Nephron progenitor cell (in vitro differentiated cells): ENCODE measurements at regions not wholly inside any gene's neighbourhood (a gene's known extent, or its start where the extent isn't known, plus 50 kb on each side); places are given as distances from the start of the nearest gene placed in this dataset.
"Not testable (repeated sequence)": the region's sequence is repeated elsewhere in the genome, so short reads cannot be mapped to it uniquely, and the experiment has no call there.

ENCODE experiments used
- DNase-seq: peaks from one replicate; pipeline ENCODE4 v3.0.0; 2021
- H3K27ac Mint-ChIP-seq: 2 replicates; pipeline ENCODE4 v1.8.0; 2021; ENCODE audit warnings: mild to moderate bottlenecking, moderate library complexity, mixed read lengths
- H3K27me3 Mint-ChIP-seq: 2 replicates; pipeline ENCODE4 v1.8.0; 2021; ENCODE audit warnings: mild to moderate bottlenecking, low read depth, mixed read lengths; ENCODE audit not compliant: poor library complexity
- H3K36me3 Mint-ChIP-seq: 2 replicates; pipeline ENCODE4 v1.8.0; 2021; ENCODE audit warnings: low read depth, mixed read lengths
- H3K4me1 Mint-ChIP-seq: 2 replicates; pipeline ENCODE4 v1.8.0; 2021; ENCODE audit warnings: mixed read lengths
- H3K4me3 Mint-ChIP-seq: 2 replicates; pipeline ENCODE4 v1.8.0; 2021; ENCODE audit warnings: mild to moderate bottlenecking, moderate library complexity, mixed read lengths
- H3K9me3 Mint-ChIP-seq: 2 replicates; pipeline ENCODE4 v1.8.0; 2021; ENCODE audit warnings: mild to moderate bottlenecking, moderate library complexity, mixed read lengths
- TF ChIP-seq, protein P1 (sequence below): fragments of 200-600 bp; sonication (generic); IDR thresholded peaks from 2 replicates; pipeline ENCODE4 v1.5.0; 2021; ENCODE audit warnings: antibody characterized with exemption

DNA sequence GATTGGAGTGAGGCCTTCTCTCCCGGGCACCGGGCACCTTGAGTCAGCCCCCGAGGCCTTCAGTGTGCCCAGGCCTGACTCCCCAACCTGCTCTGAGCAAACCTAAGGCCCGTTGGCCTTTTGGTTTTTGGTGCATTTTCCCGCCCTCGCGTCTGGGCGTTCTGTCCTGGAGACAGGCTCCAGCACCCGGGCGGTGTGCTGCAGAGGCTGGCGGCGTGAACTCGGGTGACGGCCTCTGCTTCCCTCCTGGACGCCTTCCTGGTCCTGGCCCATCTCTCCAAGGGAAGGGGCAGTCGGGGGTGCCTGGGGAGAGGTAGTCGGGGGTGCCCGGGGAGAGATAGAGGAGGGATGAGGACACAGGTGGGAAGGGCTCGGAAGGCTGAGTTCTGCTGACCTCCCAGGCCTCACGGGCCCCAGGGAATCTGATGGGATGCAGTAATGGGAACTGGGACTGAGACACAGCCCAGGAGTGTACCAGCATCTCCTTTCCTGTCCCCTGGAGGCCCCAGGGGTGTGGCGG lies 1326.4 kb downstream of the BRD1 start:
- Mint-ChIP-seq H3K4me1 (peaks cover 35% of the 10 kb centered on the region), H3K4me3 (no peak overlapping the region), H3K27me3 (no peaks in the 10 kb centered on the region), H3K36me3 (no peaks in the 10 kb centered on the region), H3K9me3 (no peaks in the 10 kb centered on the region), H3K27ac (no peak overlapping the region)
- DNase-seq: no peak
- TF ChIP-seq, protein P1, sequence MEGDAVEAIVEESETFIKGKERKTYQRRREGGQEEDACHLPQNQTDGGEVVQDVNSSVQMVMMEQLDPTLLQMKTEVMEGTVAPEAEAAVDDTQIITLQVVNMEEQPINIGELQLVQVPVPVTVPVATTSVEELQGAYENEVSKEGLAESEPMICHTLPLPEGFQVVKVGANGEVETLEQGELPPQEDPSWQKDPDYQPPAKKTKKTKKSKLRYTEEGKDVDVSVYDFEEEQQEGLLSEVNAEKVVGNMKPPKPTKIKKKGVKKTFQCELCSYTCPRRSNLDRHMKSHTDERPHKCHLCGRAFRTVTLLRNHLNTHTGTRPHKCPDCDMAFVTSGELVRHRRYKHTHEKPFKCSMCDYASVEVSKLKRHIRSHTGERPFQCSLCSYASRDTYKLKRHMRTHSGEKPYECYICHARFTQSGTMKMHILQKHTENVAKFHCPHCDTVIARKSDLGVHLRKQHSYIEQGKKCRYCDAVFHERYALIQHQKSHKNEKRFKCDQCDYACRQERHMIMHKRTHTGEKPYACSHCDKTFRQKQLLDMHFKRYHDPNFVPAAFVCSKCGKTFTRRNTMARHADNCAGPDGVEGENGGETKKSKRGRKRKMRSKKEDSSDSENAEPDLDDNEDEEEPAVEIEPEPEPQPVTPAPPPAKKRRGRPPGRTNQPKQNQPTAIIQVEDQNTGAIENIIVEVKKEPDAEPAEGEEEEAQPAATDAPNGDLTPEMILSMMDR: no peak

DNA sequence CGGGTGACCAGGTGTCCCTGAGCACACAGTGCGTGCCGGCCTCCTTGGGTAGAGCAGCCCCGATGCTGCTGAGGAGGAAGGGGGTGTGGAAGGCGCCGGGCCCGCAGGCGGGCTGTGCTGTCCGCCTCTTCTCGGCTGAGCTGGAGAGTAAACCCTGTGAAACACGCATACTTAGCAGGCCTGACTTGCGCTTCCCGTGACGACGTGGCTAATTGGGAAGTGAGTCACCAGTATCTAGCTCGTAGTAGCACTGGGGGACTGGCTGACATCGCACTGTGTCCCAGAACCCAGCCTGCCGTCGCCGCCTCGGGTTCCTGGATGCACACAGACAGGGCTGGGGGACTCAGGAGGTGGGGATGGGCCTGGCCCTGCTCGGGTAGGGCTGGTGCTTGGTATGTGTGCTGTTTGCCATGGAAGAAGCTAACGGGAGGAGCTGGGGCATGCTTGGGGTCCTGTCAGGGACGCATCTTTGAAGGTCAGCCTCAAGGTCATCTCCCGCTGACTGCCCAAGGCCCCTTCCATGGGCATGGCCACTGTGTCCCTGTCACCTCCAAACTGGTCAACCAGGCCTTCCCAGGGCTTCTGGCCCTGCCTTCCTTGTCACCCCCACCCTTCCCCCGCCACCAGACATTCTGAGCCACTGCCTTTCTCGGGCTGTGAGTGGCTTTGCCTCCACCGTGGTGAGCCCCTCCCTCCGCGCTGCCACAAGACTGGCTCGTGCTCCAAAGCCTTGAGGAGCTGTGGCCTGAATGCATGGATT lies 1327.0 kb downstream of the BRD1 start:
- TF ChIP-seq, protein P1: no peak
- H3K27ac Mint-ChIP-seq: no peak overlapping the region
- H3K36me3 Mint-ChIP-seq: no peaks in the 10 kb centered on the region
- peaks cover 42% of the 10 kb centered on the region for H3K4me1 Mint-ChIP-seq
- H3K27me3 Mint-ChIP-seq: peaks cover 2% of the 10 kb centered on the region
- H3K4me3 Mint-ChIP-seq: no peak overlapping the region
- H3K9me3 Mint-ChIP-seq: no peaks in the 10 kb centered on the region
- DNase-seq: no peak

DNA sequence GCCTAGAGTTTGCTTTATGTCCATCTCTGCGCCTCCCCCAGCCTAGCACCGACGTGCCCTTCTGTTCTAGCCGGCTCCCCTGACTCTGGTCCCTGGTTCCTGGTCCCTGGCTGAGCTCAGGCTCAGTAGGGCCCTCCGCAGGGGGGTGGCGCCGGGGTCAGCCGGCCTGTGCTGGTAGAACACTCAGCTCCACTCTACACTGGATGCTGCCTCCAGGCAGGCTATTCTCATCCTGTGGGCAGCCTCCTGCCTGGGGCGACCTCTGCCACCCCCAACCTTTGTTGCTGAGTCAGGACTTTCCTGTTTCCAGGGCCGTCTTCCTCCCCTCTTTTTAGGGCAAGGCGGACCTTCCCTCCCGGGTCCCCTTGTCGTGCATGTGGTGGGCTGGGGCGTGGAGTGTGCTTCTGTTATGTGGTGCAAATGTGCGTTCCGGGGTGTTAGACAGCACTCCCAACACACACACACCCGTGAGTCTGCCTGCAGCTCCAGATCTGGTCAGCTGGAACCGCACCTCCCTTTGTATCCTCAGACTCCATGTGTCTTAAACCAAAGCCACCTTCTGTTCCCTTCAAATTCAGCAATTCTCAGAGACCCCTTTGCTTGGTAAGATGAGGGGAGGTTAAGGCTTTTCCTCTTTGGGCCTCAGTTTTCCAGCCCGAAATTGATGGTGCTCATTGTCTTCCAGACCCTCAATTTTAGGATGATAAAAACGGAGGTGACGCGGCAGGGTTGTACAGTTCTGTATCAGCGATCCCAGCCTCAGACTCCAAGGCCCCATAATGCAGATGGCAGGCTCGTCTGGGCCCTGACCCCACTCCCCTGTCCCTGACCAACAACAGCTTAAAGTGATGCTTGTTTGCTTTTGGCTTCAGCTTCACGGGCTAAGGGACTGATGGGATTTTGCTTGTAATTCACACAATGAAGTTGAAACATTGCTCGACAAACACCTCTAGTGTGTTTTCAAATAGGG lies 1327.9 kb downstream of the BRD1 start:
- Mint-ChIP-seq H3K4me1 (peaks cover 48% of the 10 kb centered on the region), H3K27ac (no peak overlapping the region), H3K4me3 (no peak overlapping the region), H3K36me3 (no peaks in the 10 kb centered on the region), H3K9me3 (no peaks in the 10 kb centered on the region), H3K27me3 (peaks cover 8% of the 10 kb centered on the region)
- TF ChIP-seq, protein P1: no peak
- DNase-seq: no peak

DNA sequence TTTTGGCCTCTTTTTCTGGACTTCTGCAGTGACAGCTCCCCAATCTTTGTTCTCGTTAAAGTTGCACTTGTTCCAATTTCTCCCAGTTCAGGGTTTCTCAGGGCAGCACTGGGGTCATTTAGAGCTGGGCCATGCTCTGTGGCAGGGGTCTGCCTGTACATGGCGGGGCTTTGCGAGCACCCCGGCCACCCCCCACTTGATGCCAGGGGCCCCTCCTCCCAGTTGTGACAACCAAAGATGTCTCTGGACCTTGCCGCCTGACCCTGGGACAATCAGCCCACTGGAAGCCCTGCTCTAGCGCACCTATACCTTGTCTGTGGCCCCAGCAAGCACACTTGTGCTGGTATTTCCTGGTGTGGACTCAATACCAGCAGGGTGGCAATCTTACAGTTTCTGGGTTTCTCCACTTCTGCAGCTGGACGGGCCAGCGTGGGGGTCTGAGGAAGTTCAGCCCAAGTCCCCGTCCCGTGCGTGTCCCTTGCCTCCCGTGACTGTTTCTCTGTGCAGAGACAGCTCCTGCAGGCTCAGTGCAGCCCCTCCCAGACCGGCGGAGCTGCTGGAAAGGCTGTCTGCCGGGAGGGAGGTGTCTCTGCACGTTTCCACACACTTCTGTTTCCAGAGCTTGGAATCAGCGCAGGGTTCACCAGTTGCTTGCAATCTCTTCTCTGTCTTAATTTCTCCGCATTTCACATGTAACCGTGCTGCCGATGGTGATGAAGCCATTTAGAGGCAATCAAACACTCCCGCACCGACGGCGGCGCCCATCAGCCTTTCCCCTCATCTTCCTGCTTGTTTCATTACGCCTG lies 1328.9 kb downstream of the BRD1 start:
- Mint-ChIP-seq H3K27ac (no peak overlapping the region), H3K27me3 (peaks cover 11% of the 10 kb centered on the region)

DNA sequence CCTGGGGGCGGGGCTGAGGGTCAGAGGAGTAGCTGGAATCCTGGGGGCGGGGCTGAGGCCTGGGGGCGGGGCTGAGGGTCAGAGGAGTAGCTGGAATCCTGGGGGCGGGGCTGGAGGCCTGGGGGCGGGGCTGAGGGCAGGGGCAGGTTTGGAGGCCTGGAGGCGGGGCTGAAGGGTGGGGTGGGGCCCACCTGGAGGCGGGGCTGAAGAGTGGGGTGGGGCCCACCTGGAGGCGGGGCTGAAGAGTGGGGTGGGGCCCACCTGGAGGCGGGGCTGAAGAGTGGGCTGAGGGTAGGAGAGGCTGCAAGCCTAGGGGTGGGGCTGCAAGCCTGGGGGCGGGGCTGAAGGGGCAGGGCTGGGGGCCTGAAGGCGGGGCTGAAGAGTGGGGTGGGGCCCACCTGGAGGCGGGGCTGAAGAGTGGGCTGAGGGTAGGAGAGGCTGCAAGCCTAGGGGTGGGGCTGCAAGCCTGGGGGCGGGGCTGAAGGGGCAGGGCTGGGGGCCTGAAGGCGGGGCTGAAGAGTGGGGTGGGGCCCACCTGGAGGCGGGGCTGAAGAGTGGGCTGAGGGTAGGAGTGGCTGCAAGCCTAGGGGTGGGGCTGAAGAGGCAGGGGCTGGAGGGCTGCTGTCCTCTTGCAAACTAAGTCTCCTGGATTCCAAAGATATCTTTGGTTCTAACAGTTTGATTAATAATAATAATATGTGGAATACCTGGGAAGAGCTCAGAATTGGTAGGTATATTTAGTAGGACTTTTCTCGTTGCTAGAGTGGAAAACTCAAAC lies 1329.7 kb downstream of the BRD1 start:
- H3K27me3 Mint-ChIP-seq: peaks cover 14% of the 10 kb centered on the region
- H3K27ac Mint-ChIP-seq, H3K36me3 Mint-ChIP-seq, H3K4me3 Mint-ChIP-seq, H3K9me3 Mint-ChIP-seq: not testable (repeated sequence)
- peak; percentile 55 for DNase-seq
- peaks cover 59% of the 10 kb centered on the region for H3K4me1 Mint-ChIP-seq

More for the DNA sequence above, 1328.9 kb downstream of the BRD1 start:
- TF ChIP-seq, protein P1: no peak
- Mint-ChIP-seq H3K4me1 (peaks cover 58% of the 10 kb centered on the region), H3K4me3 (peak overlapping the region; percentile 48), H3K36me3 (no peaks in the 10 kb centered on the region), H3K9me3 (no peaks in the 10 kb centered on the region)
- DNase-seq: no peak
